Endothelial cell of umbilical vein (primary cell): ENCODE measurements at regions not wholly inside any gene's neighbourhood (a gene's known extent, or its start where the extent isn't known, plus 50 kb on each side); places are given as distances from the start of the nearest gene placed in this dataset.

Source experiments
- BruUV-seq: library from RNA; stranded (reverse); fragments of 400-500 nt; replicated peaks from 2 replicates; lab custom pipeline; 2021; lab: Mats Ljungman, UMichigan
- CTCF ChIA-PET: fragments of 300-600, 350-600 bp; sonication (Branson Sonifier 250); formaldehyde crosslinking; loops from one replicate; lab custom pipeline; 2021; ENCODE audit warnings: antibody characterized with exemption, inconsistent platforms; lab: Charles Lee
- POLR2A ChIA-PET: fragments of 300-600, 350-600 bp; sonication (Branson Sonifier 250); formaldehyde crosslinking; loops from one replicate; lab custom pipeline; 2021; ENCODE audit warnings: antibody characterized with exemption, inconsistent platforms; lab: Charles Lee
- DNase-seq: peaks from one replicate; pipeline ENCODE4 v3.0.0-alpha.2; 2011; ENCODE audit warnings: low read depth, low spot score
- FAIRE-seq: peaks from 2 replicates; lab custom pipeline; 2011; peaks lifted over from hg19 to GRCh38; lab: Jason Lieb, UNC
- H2AFZ ChIP-seq: 2 replicates; pipeline ENCODE4 v1.6.0; 2012; ENCODE audit warnings: low read depth, low read length, control low read depth, inconsistent platforms
- H3K27ac ChIP-seq: 2 replicates; pipeline ENCODE4 v1.5.1; 2011; ENCODE audit warnings: low read depth, mild to moderate bottlenecking, control low read depth, low read length, moderate library complexity; ENCODE audit not compliant: insufficient read depth
- H3K27me3 ChIP-seq, 2 experiments: 2 replicates each; pipeline versions ENCODE4 v1.6.0 to v1.6.1; 2011; ENCODE audit warnings: low read length in 2 of 2, mixed read lengths in 1 of 2; ENCODE audit not compliant: control insufficient read depth in 2 of 2, insufficient read depth in 2 of 2
- H3K36me3 ChIP-seq, 2 experiments: 2 replicates in 1 of 2; 3 replicates in 1 of 2; pipeline ENCODE4 v1.5.1; 2011; ENCODE audit warnings: low read length in 2 of 2, mild to moderate bottlenecking in 1 of 2, moderate library complexity in 1 of 2; ENCODE audit not compliant: control insufficient read depth in 2 of 2, insufficient read depth in 2 of 2; ENCODE audit errors: extremely low read depth in 1 of 2
- H3K4me1 ChIP-seq: 3 replicates; pipeline ENCODE4 v1.5.1; 2011; ENCODE audit warnings: mild to moderate bottlenecking, low read length; ENCODE audit not compliant: control insufficient read depth, insufficient read depth; ENCODE audit errors: extremely low read depth
- H3K4me2 ChIP-seq: 2 replicates; pipeline ENCODE4 v1.6.1; 2011; ENCODE audit warnings: low read length, control low read depth, mixed read lengths; ENCODE audit not compliant: insufficient read depth
- H3K4me3 ChIP-seq, 3 experiments: fragments of 200-600 bp in 1 of 3; sonication (generic), shearing (Covaris generic) in 1 of 3; replicated peaks in 1 of 3; 2 replicates each; pipeline ENCODE4 v1.5.1; 2011 to 2016; ENCODE audit warnings: control low read depth in 3 of 3, low read length in 3 of 3, mild to moderate bottlenecking in 2 of 3, inconsistent platforms in 1 of 3, low read depth in 1 of 3, moderate library complexity in 1 of 3; ENCODE audit not compliant: insufficient read depth in 1 of 3
- H3K79me2 ChIP-seq: 2 replicates; pipeline ENCODE4 v1.6.0; 2012; ENCODE audit warnings: low read length, inconsistent platforms; ENCODE audit not compliant: control insufficient read depth, insufficient read depth
- H3K9ac ChIP-seq: replicated peaks from 2 replicates; pipeline ENCODE3; 2011; ENCODE audit warnings: low read length, control low read depth; ENCODE audit not compliant: insufficient read depth; ENCODE audit errors: extremely low read depth
- H3K9me1 ChIP-seq: replicated peaks from 3 replicates; pipeline ENCODE4 v1.6.0; 2011; ENCODE audit warnings: mild to moderate bottlenecking, low read length; ENCODE audit not compliant: control insufficient read depth, insufficient read depth; ENCODE audit errors: extremely low read depth
- H3K9me3 ChIP-seq: replicated peaks from 2 replicates; pipeline ENCODE4 v1.5.1; 2012; ENCODE audit warnings: low read length, inconsistent platforms; ENCODE audit not compliant: control insufficient read depth, insufficient read depth
- H4K20me1 ChIP-seq: replicated peaks from 2 replicates; pipeline ENCODE3; 2011; ENCODE audit warnings: mild to moderate bottlenecking, low read length; ENCODE audit not compliant: control insufficient read depth, insufficient read depth; ENCODE audit errors: extremely low read depth
- CTCF ChIP-seq, 2 donors: IDR thresholded peaks; 1 replicate in 1 of 2; 2 replicates in 1 of 2; pipeline ENCODE4 v1.5.1; 2011; ENCODE audit warnings: low read length in 2 of 2, mild to moderate bottlenecking in 2 of 2, moderate library complexity in 2 of 2, control low read depth in 1 of 2, inconsistent platforms in 1 of 2, low read depth in 1 of 2; ENCODE audit not compliant: insufficient read depth in 1 of 2; ENCODE audit errors: extremely low read depth in 1 of 2
- EZH2 ChIP-seq: IDR thresholded peaks from 2 replicates; pipeline ENCODE4 v1.6.1; 2012; ENCODE audit warnings: borderline replicate concordance, low read depth, mild to moderate bottlenecking, moderate library complexity, low read length, inconsistent platforms; ENCODE audit not compliant: severe bottlenecking
- FOS ChIP-seq: IDR thresholded peaks from 2 replicates; pipeline ENCODE4 v1.6.1; 2011; ENCODE audit warnings: mild to moderate bottlenecking, low read length, moderate library complexity, borderline replicate concordance; ENCODE audit not compliant: insufficient read depth
- GATA2 ChIP-seq: IDR thresholded peaks from 2 replicates; pipeline ENCODE4 v1.7.0; 2011; ENCODE audit warnings: low read depth, mild to moderate bottlenecking, moderate library complexity, mixed read lengths, low read length; ENCODE audit not compliant: insufficient read length, insufficient read depth
- JUN ChIP-seq: IDR thresholded peaks from 2 replicates; pipeline ENCODE4 v1.6.1; 2011; ENCODE audit warnings: borderline replicate concordance, low read depth; ENCODE audit not compliant: insufficient read length, insufficient read depth
- MAX ChIP-seq: IDR thresholded peaks from 2 replicates; pipeline ENCODE4 v1.6.1; 2011; ENCODE audit not compliant: insufficient read depth, insufficient read length
- MYC ChIP-seq: IDR thresholded peaks from one replicate; pipeline ENCODE4 v1.6.1; 2011; ENCODE audit warnings: mild to moderate bottlenecking, low read depth, low read length
- POLR2A ChIP-seq: IDR thresholded peaks from 2 replicates; pipeline ENCODE4 v1.6.1; 2012; ENCODE audit warnings: low read depth, mild to moderate bottlenecking, control low read depth, low read length
- POLR2AphosphoS5 ChIP-seq: IDR thresholded peaks from 2 replicates; pipeline ENCODE4 v1.6.1; 2012; ENCODE audit warnings: low read depth, mild to moderate bottlenecking, control low read depth, low read length, moderate library complexity; ENCODE audit not compliant: insufficient read depth
- dilution Hi-C: fragments of 300-500 bp; cut with MboI; formaldehyde crosslinking; loops from one replicate; pipeline ENCODE4 v1.15.0; 2019; ENCODE audit warnings: low sequenced_read_pairs; ENCODE audit not compliant: extremely low pct_ligation_motif_present
- intact Hi-C: fragments of 100-400 bp; cut with micrococcal nuclease; formaldehyde crosslinking; loops from one replicate; pipeline ENCODE4 v1.10.0; 2022

- H3K79me2 ChIP-seq, result no peaks in the 10 kb centered on the region
- no peak overlapping the region for H3K9ac ChIP-seq
- H3K9me3 ChIP-seq, result no peaks in the 10 kb centered on the region
- H2AFZ ChIP-seq, result no peak overlapping the region
- H3K27ac ChIP-seq, result no peak overlapping the region
- DNase-seq (no peak), FAIRE-seq (no peak)
- TF ChIP-seq POLR2A, result no peak
- no peak for TF ChIP-seq GATA2
- no peak for TF ChIP-seq JUN
- TF ChIP-seq FOS, result no peak
- TF ChIP-seq EZH2, result no peak
- no peak for TF ChIP-seq MYC
- no peak for TF ChIP-seq CTCF (IDR thresholded peaks at IDR 0.05; ENCODE audit: extremely low read depth in 1 of 2, insufficient read depth in 1 of 2, low read depth in 1 of 2, low read length in 2 of 2)
- TF ChIP-seq POLR2AphosphoS5, result no peak
- TF ChIP-seq MAX, result no peak
- CTCF ChIA-PET, result no interaction called here
- POLR2A ChIA-PET, result no interaction called here
- dilution Hi-C loops, result no loop called here
- no peak overlapping the region for H3K4me3 ChIP-seq
- no peaks in the 10 kb centered on the region for H3K9me1 ChIP-seq
- no peaks in the 10 kb centered on the region for H4K20me1 ChIP-seq
- H3K4me1 ChIP-seq, result no peaks in the 10 kb centered on the region
- intact Hi-C loops, result no loop called here
- no TSS peak for BruUV-seq
- H3K27me3 ChIP-seq, result no peaks in the 10 kb centered on the region
- no peak overlapping the region for H3K4me2 ChIP-seq
- H3K36me3 ChIP-seq, result no peaks in the 10 kb centered on the region
Observed at GRCh38 chr6:92428448-92428847, 990.9 kb downstream of the EPHA7 start.
